HG03097 (cell line): ENCODE measurements at regions not wholly inside any gene's neighbourhood (a gene's known extent, or its start where the extent isn't known, plus 50 kb on each side); places are given as distances from the start of the nearest gene placed in this dataset.
"Not testable (repeated sequence)": the region's sequence is repeated elsewhere in the genome, so short reads cannot be mapped to it uniquely, and the experiment has no call there.

Experiments
- ATAC-seq: cut with Tn5 transposase; IDR thresholded peaks from one replicate; pipeline ENCODE4 v1.9.1; 2021; ENCODE audit not compliant: unreplicated experiment, low FRiP score

DNA sequence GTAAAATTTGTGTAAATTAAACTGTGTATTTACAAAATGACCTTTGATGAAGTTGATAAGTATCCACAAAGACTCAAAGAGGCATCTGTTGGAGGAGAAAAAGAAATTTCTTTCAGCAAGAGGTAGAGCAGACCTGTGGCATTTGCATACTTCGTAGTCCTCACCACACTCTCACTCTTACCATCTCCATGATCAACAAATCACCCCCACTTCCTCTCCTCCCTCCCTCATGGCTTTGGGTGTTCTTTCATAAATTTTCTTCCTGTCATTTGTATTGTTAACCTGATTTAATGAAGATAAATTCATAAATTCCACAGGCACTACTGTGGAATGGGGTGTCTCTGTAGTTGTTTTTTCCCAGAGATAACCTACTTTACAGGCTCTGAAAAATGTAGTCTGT, 366.5 kb downstream of the ZNF674 start:
- ATAC-seq: no peak

DNA sequence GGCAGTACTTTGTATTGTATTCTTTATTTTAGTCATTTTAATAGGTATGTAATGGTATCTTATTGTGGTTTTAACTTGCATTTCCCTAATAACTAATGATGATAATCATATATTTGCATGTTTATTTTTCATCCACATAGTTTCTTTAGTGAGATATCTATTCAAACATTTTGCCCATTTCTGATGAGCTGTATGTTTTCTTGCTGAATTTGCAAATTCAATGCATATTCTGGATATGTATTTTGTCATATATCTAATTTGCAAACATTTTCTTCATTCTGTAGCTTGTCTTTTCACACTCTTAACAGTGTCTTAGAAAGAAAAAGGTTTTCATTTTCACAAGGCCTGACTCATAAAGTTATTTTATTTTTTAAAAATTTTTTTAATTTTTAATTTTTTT, 372.1 kb downstream of the ZNF674 start:
- no peak for ATAC-seq

DNA sequence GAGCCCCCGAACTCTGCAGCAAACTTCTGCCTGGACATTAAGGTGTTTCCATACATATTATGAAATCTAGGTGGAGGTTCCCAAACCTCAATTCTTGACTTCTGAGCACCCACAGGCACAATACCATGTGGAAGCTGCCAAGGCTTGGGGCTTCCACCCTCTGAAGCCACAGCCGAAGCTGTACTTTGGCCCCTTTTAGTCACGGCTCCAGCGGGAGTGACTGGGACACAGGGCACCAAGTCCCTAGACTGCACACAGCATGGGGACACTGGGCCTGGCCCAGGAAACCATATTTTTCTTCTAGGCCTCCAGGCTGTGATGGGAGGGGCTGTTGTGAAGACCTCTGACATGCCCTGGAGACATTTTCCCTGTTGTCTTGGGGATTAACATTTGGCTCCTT, 373.8 kb downstream of the ZNF674 start:
- ATAC-seq: not testable (repeated sequence)

DNA sequence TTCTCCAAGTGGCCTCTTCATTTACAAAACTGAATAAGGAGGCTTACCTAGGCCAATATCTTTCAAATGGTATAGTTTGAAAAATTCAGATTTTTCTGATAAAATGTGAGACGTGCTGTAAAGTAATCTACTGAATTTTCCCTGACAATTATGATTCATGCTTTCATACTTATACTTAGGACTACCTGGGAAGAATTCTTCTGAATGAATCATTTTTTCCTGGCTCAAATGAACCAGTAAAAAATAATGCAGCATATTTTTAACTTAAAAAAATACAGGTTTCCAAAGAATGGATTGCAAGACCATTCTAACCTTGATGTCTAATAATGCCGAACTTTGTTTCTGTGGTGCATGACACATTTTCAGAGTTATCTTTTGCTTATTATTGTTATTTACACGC, 375.4 kb downstream of the ZNF674 start:
- no peak for ATAC-seq

DNA sequence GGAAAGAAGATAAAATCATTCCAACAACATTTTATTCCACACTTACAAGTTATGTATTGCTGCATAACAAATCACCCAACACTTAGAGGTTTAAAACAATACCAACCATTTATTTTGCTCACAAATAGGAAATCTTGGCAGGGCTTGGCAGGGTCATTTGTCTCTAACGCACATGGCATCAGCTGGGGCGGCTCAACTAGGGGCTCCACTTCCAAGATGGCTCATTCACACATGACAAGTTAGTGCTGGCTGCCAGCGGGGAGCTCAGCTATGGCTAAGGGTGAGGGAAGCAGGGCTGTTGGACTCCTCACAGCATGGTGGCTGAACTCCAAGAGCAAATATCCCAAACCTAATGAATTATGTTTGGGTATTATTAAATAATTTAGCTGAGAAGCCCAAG, 377.0 kb downstream of the ZNF674 start:
- ATAC-seq: no peak

DNA sequence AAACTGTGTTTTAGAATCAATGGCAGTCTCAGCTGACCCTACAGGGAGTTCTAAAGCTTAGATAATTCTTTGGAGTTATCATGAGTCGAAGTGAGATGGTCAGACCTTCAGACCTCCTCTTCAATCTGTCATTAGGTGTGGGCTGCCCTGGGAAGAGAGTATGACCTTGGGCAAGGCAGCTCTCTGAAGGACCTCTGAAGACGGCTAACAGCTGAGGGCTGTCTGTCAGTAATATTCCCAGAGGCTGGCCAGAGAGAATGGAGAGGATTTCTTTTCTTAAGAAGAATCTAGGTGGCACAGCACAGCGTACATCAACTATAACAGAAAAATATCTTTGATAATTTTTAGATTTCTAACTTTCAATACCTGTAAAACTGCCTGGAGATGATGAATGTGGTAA, 379.4 kb downstream of the ZNF674 start:
- ATAC-seq: no peak

DNA sequence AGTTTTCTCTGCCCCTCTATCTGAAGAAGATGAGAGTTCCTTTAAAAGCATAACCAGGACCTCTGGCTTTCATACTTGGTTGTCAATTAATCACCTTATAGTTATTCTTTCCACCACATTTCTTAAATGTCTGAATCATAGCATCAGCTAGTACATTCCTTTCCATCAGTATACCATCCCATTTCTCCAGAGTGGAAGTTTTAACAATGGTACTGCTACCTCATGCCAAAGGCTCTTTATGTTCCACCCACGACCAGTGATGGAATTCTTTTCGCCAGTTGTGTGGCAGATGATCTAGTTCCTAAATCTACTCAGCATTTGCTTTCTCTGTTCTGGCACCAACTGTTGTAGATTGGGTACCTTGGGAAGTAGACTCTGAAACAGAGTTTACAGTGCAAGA, 379.8 kb downstream of the ZNF674 start:
- no peak for ATAC-seq

DNA sequence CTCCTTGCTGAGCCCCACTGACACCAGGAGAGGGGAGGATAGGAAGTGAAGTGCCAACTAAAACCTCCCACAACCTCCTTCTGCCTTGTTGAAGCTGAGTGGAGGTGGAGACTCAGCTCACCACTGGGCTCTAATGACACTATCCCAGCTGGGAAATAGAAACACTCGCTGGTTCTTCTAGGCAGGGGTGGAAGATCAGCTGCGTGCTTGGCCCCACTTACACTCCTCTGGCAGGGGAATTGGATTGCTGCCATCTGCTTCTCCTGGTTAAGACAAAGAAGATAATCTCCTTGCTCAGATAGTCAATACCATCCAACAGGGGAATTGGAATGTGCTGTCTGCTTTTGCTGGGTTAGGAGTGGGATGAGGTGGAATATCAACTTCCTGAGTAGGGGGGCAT, 392.5 kb downstream of the ZNF674 start:
- ATAC-seq: no peak

DNA sequence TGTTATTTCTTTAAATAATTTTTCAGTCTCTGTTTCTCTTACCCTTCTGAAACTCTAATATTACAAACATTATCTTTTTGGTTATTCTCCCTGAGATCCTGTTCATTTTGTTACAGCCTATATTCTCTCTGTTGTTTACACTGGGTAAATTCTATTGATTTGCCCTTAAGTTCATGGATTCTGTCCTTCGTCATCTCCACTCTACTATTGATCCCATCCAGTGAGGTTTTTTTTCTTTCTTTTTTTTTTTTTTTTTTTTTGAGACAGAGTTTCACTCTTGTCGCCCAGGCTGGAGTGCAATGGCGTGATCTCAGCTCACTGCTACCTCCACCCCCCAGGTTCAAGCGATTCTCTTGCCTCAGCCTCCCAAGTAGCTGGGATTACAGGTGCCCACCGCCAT, 393.9 kb downstream of the ZNF674 start:
- not testable (repeated sequence) for ATAC-seq

DNA sequence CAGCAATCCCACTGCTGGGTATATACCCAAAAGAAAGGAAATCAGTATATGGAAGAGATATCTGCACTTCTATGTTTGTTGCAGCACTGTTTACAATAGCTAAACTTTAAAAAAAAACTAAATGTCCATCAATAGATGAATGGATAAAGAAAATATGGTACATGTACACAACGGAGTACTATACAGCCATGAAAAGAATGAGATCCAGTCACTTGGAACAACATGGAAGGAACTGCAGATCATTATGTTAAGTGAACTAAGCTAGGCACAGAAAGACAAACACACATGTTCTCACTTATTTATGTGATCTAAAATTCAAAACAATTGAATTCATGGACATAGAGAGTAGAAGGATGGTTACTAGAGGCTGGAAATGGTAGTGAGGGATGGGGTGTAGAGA, 400.7 kb downstream of the ZNF674 start:
- no peak for ATAC-seq

DNA sequence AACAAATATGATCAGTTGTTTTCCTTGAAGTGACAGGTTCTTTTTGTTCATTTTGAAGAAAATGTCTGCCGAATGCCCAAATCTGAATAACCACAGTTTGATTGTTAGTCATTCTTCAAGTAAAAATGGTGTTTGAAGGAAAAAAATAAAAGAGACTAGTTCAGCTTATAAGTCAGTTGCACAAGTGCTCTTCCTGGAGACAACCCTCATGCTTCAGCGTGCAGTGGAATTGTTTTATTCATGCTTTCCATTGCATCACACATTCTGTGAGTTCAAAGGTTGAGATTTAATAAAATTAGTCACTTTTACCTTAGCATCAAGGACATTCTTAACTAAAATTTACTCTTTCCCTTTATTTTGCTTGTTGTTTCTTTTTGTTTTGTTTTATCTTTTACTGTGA, 404.9 kb downstream of the ZNF674 start:
- no peak for ATAC-seq

DNA sequence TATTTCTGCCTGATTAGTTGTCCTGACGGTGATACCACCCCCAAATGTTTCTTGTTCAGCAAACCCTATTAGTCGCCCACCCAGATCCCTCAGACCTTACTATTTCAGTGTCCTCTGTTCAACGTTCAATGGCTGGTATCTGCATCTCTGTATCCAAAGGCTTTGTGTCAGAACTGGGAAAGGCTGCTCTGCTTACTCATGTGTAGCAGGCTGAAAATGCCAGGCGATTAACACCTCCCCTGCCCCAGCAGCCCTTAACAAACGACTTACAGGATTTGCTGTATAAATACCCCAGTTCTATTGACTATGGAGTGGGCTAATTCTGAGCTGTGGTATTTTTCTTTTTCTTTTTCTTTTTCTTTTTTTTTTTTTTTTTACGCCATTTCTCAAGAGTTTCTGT, 415.0 kb downstream of the ZNF674 start:
- no peak for ATAC-seq

DNA sequence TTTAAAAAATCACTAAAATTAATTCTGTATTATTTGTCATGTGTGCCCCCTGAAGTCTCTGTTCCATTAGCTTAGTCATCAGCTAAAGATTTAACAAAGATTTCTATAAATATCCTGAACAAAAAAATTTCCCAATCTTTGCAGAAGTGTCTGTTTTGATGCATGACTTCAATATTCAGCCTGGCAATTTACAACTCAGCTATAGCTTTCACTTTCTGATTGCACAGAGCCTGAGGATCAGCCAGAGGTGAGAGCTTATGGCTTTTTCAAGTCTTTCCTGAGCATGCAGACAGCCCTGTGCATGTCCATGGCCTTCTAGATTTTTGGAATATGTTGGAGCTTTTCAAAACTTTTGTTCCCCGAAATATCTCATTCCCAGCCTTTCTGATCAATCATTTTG, 420.1 kb downstream of the ZNF674 start:
- ATAC-seq: no peak

DNA sequence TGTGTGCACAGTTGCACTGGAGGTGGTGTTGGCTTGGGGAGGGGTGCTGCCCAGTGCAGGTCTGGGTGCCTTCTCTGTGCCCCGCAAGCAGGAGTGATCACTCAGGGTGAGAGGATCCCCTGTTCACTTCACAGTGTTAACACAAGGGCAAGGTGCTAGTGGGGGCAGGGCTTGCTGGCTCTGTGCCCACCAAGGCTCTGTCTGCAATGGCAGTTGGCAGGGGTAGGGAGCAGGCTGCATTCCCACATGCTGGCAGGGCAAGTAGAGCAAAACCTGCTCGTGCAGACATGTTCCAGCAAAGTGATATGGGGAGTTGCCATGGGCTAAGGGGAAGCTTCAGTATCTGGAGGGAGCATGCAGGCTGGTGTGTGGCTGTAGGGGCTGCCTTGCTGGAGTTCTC, 428.0 kb downstream of the ZNF674 start:
- no peak for ATAC-seq

DNA sequence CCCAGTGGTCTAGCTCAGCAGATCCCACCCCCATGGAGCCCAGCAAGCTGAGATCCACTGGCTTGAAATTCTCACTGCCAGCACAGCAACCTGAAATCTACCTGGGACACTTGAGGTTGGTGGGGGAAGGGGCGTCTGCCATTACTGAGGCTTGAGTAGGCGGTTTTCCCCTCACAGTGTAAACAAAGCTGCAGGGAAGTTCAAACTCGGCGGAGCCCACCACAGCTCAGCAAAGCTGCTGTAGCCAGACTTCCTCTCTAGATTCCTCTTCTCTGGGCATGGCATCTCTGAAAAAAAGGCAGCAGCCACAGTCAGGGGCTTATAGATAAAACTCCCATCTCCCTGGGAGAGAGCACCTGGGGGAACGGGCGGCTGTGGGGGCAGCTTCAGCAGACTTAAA, 457.9 kb downstream of the ZNF674 start:
- ATAC-seq: not testable (repeated sequence)

DNA sequence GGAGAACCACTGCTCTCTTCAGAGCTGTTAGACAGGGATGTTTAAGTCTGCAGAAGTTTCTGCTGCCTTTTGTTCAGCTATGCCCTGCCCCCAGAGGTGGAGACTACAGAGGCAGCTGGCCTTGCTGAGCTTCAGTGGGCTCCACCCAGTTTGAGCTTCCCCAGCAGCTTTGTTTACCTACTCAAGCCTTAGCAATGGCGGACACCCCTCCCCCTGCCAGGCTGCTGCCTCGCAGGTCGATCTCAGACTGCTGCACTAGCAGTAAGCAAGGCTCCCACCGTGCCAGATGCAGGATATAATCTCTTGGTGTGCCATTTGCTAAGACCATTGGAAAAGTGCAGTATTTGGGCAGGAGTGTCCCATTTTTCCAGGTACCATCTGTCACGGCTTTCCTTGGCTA, 465.1 kb downstream of the ZNF674 start:
- not testable (repeated sequence) for ATAC-seq

DNA sequence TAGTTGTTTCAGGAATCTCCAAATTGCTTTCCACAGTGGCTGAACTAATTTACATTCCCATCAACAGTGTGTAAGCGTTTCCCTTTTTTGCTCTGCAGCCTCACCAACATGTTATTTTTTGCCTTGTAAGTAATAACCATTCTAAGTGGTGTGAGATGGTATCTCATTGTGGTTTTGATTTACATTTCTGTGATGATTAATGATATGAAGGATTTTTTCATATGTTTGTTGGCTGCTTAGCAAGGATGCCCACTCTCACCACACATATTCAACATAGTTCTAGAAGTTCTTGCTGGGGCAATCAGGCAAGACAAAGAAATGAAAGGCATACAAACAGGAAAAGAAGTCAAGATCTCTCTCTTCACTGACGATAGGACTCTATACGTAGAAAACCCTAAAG, 472.4 kb downstream of the ZNF674 start:
- no peak for ATAC-seq

DNA sequence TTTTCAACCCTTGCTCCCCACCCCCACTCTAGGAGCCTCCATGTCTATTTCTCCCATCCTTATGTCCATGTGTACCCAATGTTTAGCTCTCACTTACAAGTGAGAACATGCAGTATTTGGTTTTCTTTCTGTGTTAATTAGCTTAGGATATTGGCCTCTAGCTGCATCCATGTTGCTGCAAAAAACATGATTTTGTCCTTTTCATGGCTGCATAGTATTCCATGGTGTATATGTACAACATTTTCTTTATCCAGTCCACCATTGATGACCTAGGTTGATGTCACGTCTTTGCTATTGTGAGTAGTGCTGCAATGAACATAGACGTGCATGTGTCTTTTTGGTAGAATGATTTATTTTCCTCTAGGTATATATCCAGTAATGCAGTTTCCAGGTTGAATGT, 472.8 kb downstream of the ZNF674 start:
- no peak for ATAC-seq

DNA sequence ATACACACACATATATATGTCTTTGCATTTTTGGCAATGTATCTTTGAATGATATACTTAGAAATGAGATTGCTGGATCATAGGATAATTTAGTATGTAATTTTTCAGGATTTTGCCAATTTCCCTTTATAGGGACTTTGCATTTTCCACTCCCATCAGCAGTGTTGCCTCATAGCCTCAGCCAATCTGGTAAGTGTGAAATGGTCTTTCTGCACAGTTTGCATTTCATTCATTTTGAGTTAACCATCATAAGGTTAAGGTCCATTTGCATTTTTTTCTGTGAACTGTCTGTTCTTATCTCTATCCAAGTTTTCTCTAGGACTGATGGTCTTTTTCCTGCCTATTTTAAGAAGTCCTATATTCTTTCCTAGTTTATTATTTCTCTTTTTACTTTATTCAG, 474.8 kb downstream of the ZNF674 start:
- ATAC-seq: no peak

DNA sequence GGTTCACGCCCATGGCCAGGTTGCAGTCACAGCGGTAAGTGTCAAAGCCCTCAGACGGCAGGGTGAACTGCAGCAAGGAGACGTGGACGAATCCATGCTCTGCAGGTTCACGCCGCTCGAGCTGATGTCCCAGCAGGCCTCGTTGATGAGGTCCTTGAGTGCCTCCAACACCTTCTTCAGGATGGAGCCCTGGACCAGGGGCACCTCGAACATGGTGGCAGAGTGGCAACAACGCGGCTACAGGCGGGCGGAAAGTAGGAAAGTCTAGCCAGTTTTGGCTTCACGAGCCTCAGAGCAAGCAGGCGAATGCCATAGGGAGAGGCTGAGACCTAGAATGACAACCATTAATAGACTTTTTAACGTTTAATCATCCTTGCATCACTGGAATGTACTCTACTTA, 485.9 kb downstream of the ZNF674 start:
- no peak for ATAC-seq

DNA sequence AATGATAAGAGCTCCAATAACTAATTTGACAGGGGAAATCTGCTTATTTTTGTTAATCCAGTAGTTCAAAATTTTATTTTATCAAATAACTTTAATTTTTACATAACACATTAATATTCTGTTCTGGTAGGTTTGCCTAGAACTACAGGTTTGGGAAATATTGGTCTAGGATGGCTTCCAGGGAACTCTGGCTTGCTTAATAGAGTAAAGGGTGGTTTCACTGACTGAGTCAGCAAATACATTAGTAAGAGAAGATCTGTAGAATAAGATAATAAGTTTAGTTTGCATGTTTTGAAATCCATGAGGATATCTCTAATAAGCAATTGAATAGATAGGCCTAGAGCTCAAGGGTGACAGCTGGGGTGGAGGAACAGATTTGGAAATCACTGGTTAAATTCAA, 500.7 kb downstream of the ZNF674 start:
- no peak for ATAC-seq

DNA sequence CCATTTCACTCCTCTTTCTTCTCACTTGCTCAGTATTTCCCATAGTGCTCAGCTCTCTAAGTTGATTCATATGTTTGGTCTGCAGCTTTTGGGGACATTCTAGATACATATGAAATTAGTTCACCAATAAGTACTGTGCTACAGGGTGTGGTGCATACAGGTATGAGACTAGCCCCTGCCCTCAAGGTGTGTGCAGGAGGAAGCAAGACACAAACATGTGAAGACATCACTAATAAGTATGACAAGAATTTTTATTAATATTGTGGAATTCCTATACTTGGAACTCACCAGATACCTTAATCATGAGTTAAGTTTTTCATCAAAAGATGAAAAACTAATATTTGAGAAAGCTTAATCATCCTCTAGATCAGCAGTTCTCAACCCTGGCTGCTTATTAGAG, 505.2 kb downstream of the ZNF674 start:
- no peak for ATAC-seq

DNA sequence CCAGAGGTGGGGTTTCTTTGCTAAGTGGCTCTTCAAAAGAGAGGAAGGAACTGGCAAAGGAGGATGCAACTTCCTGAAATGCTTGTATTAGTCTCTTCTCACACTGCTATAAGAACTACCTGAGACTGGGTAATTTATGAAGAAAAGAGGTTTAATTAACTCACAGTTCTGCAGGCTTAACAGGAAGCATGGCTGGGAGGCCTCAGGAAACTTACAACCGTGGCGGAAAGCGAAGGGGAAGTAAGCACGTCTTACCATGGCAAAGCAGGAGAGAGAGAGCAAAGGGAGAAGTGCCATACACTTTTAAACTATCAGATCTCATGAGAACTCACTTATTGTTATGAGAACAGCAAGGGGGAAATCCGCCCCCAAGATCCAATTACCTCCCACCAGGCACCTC, 505.7 kb downstream of the ZNF674 start:
- ATAC-seq: no peak

DNA sequence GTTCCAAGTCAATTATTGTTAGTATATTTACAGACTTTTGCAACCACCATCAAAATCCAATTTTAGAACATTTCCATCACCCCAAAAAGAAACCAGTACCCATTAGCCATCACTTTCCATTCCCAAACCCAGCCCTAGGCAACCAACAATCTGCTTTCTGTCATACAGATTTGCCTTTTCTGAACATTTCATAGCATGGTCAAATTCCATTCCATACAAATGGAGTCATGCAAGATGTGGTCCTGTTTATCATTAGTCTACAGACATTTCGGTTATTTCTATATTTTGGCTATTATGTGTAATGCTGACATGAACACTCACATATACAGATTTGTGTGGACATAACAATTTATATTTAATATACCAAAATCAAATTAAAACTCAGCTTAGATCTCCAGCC, 508.7 kb downstream of the ZNF674 start:
- no peak for ATAC-seq
